Ovary (tissue), 7 donors: ENCODE measurements at regions not wholly inside any gene's neighbourhood (a gene's known extent, or its start where the extent isn't known, plus 50 kb on each side); places are given as distances from the start of the nearest gene placed in this dataset.

Source experiments
- DNase-seq, 5 donors: peaks; one replicate each; pipeline ENCODE4 v3.0.0-alpha.2; 2019 to 2020
- H3K27ac ChIP-seq, 2 donors: fragments of 200-600 bp; one replicate each; pipeline versions ENCODE4 v1.5.1 to v1.8.0; 2019 to 2022
- H3K27me3 ChIP-seq: fragments of 200-600 bp; one replicate; pipeline ENCODE4 v1.8.0; 2022
- H3K36me3 ChIP-seq: fragments of 200-600 bp; sonication (generic); one replicate; pipeline ENCODE4 v1.5.1; 2019
- H3K4me1 ChIP-seq: one replicate; pipeline ENCODE4 v1.8.1; 2013; ENCODE audit warnings: mild to moderate bottlenecking, moderate library complexity; ENCODE audit not compliant: insufficient read depth
- H3K4me3 ChIP-seq: fragments of 200-600 bp; sonication (generic); one replicate; pipeline ENCODE4 v1.5.1; 2017
- H3K9me3 ChIP-seq, 2 donors: fragments of 200-600 bp in 1 of 2; sonication (generic) in 1 of 2; one replicate each; pipeline versions ENCODE4 v1.5.1 to v1.8.1; 2013 to 2019; ENCODE audit warnings: mild to moderate bottlenecking in 1 of 2, moderate library complexity in 1 of 2
- EP300 ChIP-seq: sonication (generic); formaldehyde crosslinking; IDR thresholded peaks from one replicate; pipeline ENCODE4 v1.6.1; 2017; ENCODE audit warnings: antibody characterized with exemption
- POLR2A ChIP-seq: fragments of 450-650 bp; IDR thresholded peaks from one replicate; pipeline ENCODE4 v1.6.1; 2017; ENCODE audit warnings: antibody characterized with exemption, mild to moderate bottlenecking, moderate library complexity
- WGBS, 3 donors: extraction: QIAGEN DNeasy Blood & Tissue Kit in 1 of 3; methylation state at CpG; one replicate each; pipeline versions ENCODE4 v1.1.5 to v1.1.7; 2013 to 2017; 5-methylcytosine and 5-hydroxymethylcytosine counted together
- intact Hi-C, 4 donors: fragments of 100-400 bp; cut with DNase I; formaldehyde crosslinking; loops; one replicate each; pipeline versions ENCODE4 v1.11.0 to v1.15.1; 2022 to 2023
- TF ChIP-seq, protein P1 (sequence below), 3 donors: fragments of 450-650 bp in 2 of 3; fragments of 200-600 bp in 1 of 3; IDR thresholded peaks; one replicate each; pipeline versions ENCODE4 v1.5.1 to v1.8.0; 2016 to 2022; ENCODE audit warnings: antibody characterized with exemption in 3 of 3, mild to moderate bottlenecking in 1 of 3
- donor health status: DM: no; HTN: no; CAD: no; lungs with moderate emphysema.
- donor health status: DM: no; HTN: no; CAD: no.
- donor health status: Bipolar disorder and iron deficiency.
- donor health status: DM: no; HTN: no; CAD: no.
- donor health status: DM: yes; HTN: yes; CAD: no.

DNA sequence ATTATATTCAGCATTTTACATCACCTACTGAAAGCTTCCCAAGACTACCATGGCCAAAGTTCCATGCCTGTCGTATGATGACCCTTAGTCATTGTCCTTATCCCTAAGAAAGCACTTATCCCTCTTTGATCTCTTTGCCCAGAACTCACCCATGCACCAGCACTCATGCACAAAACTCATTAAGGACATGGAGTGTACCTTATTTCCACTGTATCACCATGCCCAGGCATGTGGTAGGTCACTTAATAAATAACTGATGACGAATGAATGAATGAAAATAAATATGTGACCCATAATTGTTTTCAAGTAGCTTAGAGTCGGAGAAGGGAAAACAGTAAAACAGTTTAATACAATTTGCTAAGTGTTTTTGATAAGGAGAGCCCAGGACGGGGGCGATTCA lies 220.1 kb downstream of the IKZF2 start:
- no peaks in the 10 kb centered on the region for H3K9me3 ChIP-seq
- no peaks in the 10 kb centered on the region for H3K27me3 ChIP-seq
- 81 to 86% (median 84%) methylated on average over 5 of the region's 5 CpGs for WGBS, 3 donors
- no peaks in the 10 kb centered on the region for H3K36me3 ChIP-seq
- TF ChIP-seq POLR2A, result no peak
- TF ChIP-seq EP300, result no peak
- TF ChIP-seq, protein P1, sequence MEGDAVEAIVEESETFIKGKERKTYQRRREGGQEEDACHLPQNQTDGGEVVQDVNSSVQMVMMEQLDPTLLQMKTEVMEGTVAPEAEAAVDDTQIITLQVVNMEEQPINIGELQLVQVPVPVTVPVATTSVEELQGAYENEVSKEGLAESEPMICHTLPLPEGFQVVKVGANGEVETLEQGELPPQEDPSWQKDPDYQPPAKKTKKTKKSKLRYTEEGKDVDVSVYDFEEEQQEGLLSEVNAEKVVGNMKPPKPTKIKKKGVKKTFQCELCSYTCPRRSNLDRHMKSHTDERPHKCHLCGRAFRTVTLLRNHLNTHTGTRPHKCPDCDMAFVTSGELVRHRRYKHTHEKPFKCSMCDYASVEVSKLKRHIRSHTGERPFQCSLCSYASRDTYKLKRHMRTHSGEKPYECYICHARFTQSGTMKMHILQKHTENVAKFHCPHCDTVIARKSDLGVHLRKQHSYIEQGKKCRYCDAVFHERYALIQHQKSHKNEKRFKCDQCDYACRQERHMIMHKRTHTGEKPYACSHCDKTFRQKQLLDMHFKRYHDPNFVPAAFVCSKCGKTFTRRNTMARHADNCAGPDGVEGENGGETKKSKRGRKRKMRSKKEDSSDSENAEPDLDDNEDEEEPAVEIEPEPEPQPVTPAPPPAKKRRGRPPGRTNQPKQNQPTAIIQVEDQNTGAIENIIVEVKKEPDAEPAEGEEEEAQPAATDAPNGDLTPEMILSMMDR (IDR thresholded peaks at IDR 0.05), result no peak
- intact Hi-C loops, result no loop called here
- H3K4me3 ChIP-seq, result no peak overlapping the region
- H3K4me1 ChIP-seq, result no peaks in the 10 kb centered on the region
- no peak for DNase-seq
- H3K27ac ChIP-seq, result no peak overlapping the region

DNA sequence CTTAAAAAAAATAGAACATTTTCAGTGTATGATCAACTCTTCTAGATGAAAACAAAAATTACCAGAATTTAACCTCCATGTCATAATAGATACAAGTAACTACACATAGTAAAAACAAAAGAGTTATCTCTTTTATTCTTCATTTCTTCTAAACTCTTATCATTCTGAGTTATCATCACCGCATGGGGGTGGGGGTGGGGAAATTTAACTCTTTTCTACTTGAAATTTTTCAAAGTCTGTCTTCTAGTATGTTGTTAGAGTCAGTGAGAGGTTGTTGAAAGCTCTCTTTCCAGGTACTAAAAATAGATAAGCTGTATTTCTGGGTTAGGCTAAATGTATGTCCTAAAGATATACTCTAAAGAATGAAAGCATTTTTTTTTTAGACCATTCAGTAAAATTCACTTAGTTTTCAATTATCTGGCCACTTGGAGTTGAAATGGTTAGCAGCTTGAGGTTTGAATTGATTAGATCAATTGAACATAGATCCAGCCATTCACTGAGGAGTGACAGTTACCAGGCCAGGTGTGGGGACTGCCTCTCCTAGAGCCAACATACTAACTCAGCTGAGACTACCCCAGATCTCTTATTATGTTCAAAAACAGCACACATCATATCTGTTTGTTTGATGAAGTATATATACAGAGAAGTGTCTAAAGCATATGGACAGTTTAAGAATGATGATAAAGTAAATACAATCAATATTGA lies 220.7 kb downstream of the IKZF2 start:
- no peaks in the 10 kb centered on the region for H3K9me3 ChIP-seq
- no peak overlapping the region for H3K27ac ChIP-seq
- 22 to 38% (median 31%) methylated on average over 1 of the region's 1 CpG for WGBS, 3 donors
- no peak overlapping the region for H3K4me3 ChIP-seq
- H3K27me3 ChIP-seq, result no peaks in the 10 kb centered on the region
- intact Hi-C loops, result no loop called here
- no peak for DNase-seq
- no peaks in the 10 kb centered on the region for H3K4me1 ChIP-seq
- no peak for TF ChIP-seq EP300
- no peak for TF ChIP-seq POLR2A
- TF ChIP-seq, protein P1 (IDR thresholded peaks at IDR 0.05), result no peak
- no peaks in the 10 kb centered on the region for H3K36me3 ChIP-seq

DNA sequence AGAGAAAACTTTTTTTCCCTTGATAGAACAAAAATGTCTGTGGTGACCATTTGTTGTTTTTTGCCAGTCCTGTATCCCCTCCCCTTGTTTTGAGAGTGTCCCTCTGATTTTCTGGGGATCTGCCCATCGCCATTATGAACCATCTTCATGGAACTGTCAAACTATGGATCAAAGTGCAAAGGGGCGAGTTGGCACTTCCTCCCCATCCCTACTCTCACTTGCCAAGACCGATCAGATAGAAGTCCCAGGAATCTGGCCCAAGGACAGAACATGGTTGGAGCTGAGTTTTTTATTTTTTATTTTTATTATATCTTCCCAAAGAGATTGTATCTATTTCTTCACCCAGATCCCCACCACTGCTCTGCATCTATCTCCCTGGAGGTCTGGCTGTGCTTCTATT lies 221.4 kb downstream of the IKZF2 start:
- TF ChIP-seq, protein P1 (IDR thresholded peaks at IDR 0.05), result no peak
- TF ChIP-seq POLR2A (no peak), EP300 (no peak)
- 75 to 84% (median 84%) methylated on average over 3 of the region's 3 CpGs for WGBS, 3 donors

DNA sequence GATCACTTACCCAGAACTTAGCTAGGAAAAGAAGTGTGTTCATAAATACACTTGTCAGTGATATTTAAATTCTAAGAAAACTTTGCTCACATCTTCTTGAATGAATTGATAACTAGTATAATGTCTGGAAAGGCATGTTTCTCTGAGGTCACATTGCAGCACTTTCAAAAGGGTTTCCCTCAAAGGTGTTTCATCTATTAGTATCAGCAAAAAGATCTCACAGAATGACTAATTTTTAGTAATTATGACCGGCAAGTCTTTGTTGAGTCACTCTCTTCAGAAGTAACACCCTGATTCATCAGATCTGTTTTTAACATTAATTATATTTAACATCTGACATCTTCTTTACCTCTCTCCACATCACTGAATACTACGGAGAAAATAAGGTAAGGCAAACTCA lies 222.3 kb downstream of the IKZF2 start:
- TF ChIP-seq EP300 (no peak), POLR2A (no peak)
- TF ChIP-seq, protein P1 (IDR thresholded peaks at IDR 0.05), result no peak
- no peaks in the 10 kb centered on the region for H3K27me3 ChIP-seq
- intact Hi-C loops, result no loop called here
- no peak for DNase-seq
- WGBS, 3 donors, result 76 to 81% (median 79%) methylated on average over 2 of the region's 2 CpGs
- no peaks in the 10 kb centered on the region for H3K36me3 ChIP-seq
- H3K27ac ChIP-seq, result no peak overlapping the region
- no peak overlapping the region for H3K4me3 ChIP-seq
- H3K4me1 ChIP-seq, result no peaks in the 10 kb centered on the region
- H3K9me3 ChIP-seq, result no peaks in the 10 kb centered on the region

More for the DNA sequence above, 221.4 kb downstream of the IKZF2 start:
- Histone ChIP-seq H3K27ac (no peak overlapping the region), H3K27me3 (no peaks in the 10 kb centered on the region), H3K9me3 (no peaks in the 10 kb centered on the region), H3K4me3 (no peak overlapping the region), H3K4me1 (no peaks in the 10 kb centered on the region), H3K36me3 (no peaks in the 10 kb centered on the region)
- intact Hi-C loops, result no loop called here
- DNase-seq, result no peak
